ENCODE measurements at regions not wholly inside any gene's neighbourhood (a gene's known extent, or its start where the extent isn't known, plus 50 kb on each side); places are given as distances from the start of the nearest gene placed in this dataset.
"Not testable (repeated sequence)": the region's sequence is repeated elsewhere in the genome, so short reads cannot be mapped to it uniquely, and the experiment has no call there.

GRCh38 chr19:31841755-31842154 lies 492.5 kb upstream of the TSHZ3 start:
- no peak for DNase-seq (ENCODE audit: low read depth in 1 of 2, low spot score in 1 of 2)

GRCh38 chr19:31863122-31863521 lies 482.3 kb upstream of the ZNF507 start:
- DNase-seq (ENCODE audit: low read depth in 1 of 2, low spot score in 1 of 2) = no peak

- DNase-seq (ENCODE audit: low read depth in 1 of 2, low spot score in 1 of 2) = no peak
Measured at GRCh38 chr19:31874313-31874712, 471.1 kb upstream of the ZNF507 start.

GRCh38 chr19:31875591-31875990 lies 469.8 kb upstream of the ZNF507 start:
- no peak for DNase-seq (ENCODE audit: low read depth in 1 of 2, low spot score in 1 of 2)

- DNase-seq (ENCODE audit: low read depth in 1 of 2, low spot score in 1 of 2) = no peak
Measured at GRCh38 chr19:31880283-31880682, 465.1 kb upstream of the ZNF507 start.

GRCh38 chr19:31881988-31882387 lies 463.4 kb upstream of the ZNF507 start:
- DNase-seq (ENCODE audit: low read depth in 1 of 2, low spot score in 1 of 2) = no peak

- DNase-seq (ENCODE audit: low read depth in 1 of 2, low spot score in 1 of 2) = no peak
Measured at GRCh38 chr19:31882709-31883108, 462.7 kb upstream of the ZNF507 start.

- DNase-seq (ENCODE audit: low read depth in 1 of 2, low spot score in 1 of 2) = no peak
Measured at GRCh38 chr19:31883296-31883990, 462.0 kb upstream of the ZNF507 start.

GRCh38 chr19:31885280-31885853 lies 460.0 kb upstream of the ZNF507 start:
- no peak for DNase-seq (ENCODE audit: low read depth in 1 of 2, low spot score in 1 of 2)

GRCh38 chr19:31890230-31890629 lies 455.2 kb upstream of the ZNF507 start:
- no peak for DNase-seq (ENCODE audit: low read depth in 1 of 2, low spot score in 1 of 2)

- no peak for DNase-seq (ENCODE audit: low read depth in 1 of 2, low spot score in 1 of 2)
Measured at GRCh38 chr19:31892060-31892459, 453.4 kb upstream of the ZNF507 start.

GRCh38 chr19:31893491-31893890 lies 451.9 kb upstream of the ZNF507 start:
- not testable (repeated sequence) for DNase-seq (ENCODE audit: low read depth in 1 of 2, low spot score in 1 of 2)

GRCh38 chr19:31894451-31894850 lies 451.0 kb upstream of the ZNF507 start:
- DNase-seq (ENCODE audit: low read depth in 1 of 2, low spot score in 1 of 2) = no peak

- no peak for DNase-seq (ENCODE audit: low read depth in 1 of 2, low spot score in 1 of 2)
Measured at GRCh38 chr19:31897292-31897691, 448.1 kb upstream of the ZNF507 start.

GRCh38 chr19:31900991-31901390 lies 444.4 kb upstream of the ZNF507 start:
- no peak for DNase-seq (ENCODE audit: low read depth in 1 of 2, low spot score in 1 of 2)

- DNase-seq (ENCODE audit: low read depth in 1 of 2, low spot score in 1 of 2) = no peak
Measured at GRCh38 chr19:31902821-31903220, 442.6 kb upstream of the ZNF507 start.

GRCh38 chr19:31903979-31904378 lies 441.4 kb upstream of the ZNF507 start:
- DNase-seq (ENCODE audit: low read depth in 1 of 2, low spot score in 1 of 2) = no peak

- no peak for DNase-seq (ENCODE audit: low read depth in 1 of 2, low spot score in 1 of 2)
Measured at GRCh38 chr19:31906111-31906871, 439.1 kb upstream of the ZNF507 start.

- no peak for DNase-seq (ENCODE audit: low read depth in 1 of 2, low spot score in 1 of 2)
Measured at GRCh38 chr19:31907661-31908060, 437.7 kb upstream of the ZNF507 start.

- DNase-seq (ENCODE audit: low read depth in 1 of 2, low spot score in 1 of 2) = no peak
Measured at GRCh38 chr19:31908080-31908479, 437.3 kb upstream of the ZNF507 start.

GRCh38 chr19:31908496-31909225 lies 436.7 kb upstream of the ZNF507 start:
- DNase-seq (ENCODE audit: low read depth in 1 of 2, low spot score in 1 of 2) = no peak

- DNase-seq (ENCODE audit: low read depth in 1 of 2, low spot score in 1 of 2) = no peak
Measured at GRCh38 chr19:31910224-31910623, 435.2 kb upstream of the ZNF507 start.

All from activated CD4-positive, alpha-beta T cell treated with anti-CD3 and anti-CD28 coated beads, Interleukin-2, amount 50 U/mL, for 24 hours (primary cell).